GM12873 (cell line): ENCODE measurements at regions not wholly inside any gene's neighbourhood (a gene's known extent, or its start where the extent isn't known, plus 50 kb on each side); places are given as distances from the start of the nearest gene placed in this dataset.

ENCODE experiments used
- TF ChIP-seq, protein P1 (sequence below): IDR thresholded peaks from 2 replicates; pipeline ENCODE4 v1.5.1; 2012; ENCODE audit warnings: low read depth, mild to moderate bottlenecking, moderate library complexity, low read length, control low read depth; ENCODE audit not compliant: insufficient read depth; ENCODE audit errors: missing control alignments

DNA sequence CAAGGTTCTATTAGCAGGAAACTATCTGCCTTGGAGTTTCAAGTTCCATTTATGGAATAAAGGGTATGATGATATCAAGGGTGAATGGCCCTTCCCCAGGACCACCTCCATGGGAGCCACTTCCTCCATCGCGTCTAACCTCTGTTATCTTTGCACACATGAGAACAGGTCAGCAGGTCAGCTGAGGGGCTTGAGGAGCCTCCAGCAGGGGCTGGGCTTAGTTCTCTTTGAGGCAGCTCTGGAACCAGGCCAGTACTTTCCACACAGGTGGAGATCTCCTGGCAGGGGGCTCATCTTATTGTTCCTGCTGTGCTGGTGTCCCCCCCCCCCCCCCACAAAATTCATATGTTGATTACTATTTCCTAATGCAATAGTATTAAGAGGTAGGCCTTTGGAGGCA lies 472.2 kb upstream of the ZMIZ1 start:
- TF ChIP-seq, protein P1, sequence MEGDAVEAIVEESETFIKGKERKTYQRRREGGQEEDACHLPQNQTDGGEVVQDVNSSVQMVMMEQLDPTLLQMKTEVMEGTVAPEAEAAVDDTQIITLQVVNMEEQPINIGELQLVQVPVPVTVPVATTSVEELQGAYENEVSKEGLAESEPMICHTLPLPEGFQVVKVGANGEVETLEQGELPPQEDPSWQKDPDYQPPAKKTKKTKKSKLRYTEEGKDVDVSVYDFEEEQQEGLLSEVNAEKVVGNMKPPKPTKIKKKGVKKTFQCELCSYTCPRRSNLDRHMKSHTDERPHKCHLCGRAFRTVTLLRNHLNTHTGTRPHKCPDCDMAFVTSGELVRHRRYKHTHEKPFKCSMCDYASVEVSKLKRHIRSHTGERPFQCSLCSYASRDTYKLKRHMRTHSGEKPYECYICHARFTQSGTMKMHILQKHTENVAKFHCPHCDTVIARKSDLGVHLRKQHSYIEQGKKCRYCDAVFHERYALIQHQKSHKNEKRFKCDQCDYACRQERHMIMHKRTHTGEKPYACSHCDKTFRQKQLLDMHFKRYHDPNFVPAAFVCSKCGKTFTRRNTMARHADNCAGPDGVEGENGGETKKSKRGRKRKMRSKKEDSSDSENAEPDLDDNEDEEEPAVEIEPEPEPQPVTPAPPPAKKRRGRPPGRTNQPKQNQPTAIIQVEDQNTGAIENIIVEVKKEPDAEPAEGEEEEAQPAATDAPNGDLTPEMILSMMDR, result no peak

DNA sequence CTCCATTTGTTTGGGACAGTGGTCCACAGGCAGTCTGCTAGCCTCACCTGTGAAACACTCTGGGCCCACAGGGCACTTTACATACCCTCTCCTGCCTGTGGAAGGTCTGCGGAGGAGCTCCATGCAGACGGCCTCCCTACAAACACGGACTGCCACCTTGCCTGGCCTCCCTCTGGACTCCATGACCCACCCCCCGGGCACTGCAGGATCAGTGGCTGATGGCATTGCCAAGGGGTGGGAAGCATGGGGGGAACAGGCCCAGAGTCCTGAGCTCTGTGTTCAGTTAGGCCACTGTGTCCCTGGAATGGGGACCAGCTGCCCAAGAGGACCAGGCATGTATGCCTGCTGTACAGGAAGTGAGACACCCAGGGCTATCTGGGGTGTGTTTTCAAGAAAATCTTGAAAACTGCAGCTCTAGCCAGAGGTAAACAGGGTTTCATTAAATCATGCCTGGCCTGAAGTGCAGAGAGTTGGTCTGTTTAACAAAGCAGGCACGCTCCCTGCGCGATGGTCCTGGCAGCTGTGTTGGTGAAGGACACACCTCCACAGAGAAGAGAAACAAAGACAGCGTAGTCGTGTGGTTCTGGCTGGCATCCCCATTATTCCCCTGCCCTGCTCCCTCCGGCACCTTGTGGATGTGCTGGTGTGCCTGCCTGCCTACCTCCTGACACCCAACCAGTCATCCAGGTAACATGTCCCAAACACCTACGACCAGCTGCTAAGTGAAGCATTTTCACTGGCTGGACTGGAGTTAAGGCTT lies 470.8 kb upstream of the ZMIZ1 start:
- TF ChIP-seq, protein P1, result no peak

DNA sequence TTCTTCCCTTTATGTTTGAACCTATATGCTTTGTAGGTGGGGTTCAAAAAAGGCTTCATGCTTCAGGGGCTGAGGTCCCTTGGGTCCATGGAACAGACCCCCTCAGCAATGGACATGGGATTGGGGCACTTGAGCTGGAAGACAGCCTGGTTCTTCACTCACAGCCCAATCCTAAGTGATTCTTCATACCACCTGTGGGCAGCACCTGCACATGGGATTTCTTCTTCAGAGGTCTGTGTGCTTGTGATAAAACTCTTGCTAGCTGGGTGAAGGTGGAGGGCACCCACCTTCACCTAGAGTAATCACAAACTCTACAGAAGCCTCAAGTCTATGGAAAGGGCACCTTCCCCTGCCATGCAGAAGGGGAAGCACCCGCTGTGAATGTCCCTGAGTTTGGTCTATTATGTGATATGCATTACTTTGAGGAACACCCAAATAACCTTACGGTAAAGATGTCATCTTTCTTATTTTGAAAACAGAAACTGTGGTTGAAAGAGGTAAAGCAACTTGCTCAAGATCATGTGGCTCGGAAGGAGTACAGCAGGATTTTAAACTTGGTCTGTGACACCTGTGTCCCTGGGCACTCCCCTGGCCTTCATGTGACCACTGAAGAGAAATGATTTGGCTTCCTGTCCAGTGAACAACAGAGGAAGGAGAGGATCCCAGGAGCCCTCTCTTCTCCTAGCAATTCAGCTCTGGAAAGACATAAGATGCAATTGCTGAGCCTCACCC lies 469.5 kb upstream of the ZMIZ1 start:
- TF ChIP-seq, protein P1, result peak; percentile 16

DNA sequence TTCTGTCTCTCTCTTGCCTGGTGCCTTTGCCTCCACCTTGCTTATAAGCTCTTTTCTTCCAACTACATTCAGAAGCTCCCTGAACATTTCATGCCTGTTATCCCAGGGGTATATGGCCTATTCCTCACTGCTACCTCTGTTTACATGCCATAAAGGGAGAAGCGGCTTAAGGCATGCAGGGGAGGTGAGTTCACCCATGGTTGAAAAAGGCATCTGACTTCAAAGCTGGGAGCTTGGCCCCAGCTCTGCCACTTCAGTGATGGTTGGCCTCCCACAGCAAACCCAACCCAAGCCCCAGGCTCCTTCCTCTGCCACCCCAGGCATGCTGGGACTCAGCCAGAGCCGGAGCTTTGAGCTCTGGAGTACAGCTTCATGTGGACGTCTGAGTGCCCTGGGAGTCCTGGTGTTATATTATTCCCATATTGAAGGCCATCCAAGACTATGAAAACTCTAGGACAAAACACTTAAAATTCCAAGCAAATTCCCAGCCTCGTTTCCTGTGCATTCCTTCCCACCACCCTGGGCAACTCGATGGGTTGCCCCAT lies 468.6 kb upstream of the ZMIZ1 start:
- TF ChIP-seq, protein P1, result no peak

DNA sequence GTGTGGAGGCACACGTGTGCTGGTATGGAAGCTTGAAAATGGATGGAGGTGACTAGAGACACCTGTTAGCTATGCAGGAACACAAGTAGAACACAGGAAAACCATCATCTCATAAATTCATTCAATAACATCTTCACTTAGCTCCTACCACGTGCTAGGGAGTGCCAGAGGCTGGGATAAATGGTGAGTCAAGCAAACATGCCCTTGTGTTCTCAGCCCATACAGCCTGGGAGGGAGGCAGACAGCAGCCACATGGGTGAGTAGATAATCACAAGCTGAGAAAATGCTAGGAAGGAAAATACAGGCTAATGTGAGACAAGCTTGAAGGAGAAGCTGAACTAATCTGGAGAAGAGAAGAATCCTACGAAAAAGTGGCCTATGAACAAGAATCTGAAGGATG lies 468.0 kb upstream of the ZMIZ1 start:
- TF ChIP-seq, protein P1, result no peak

DNA sequence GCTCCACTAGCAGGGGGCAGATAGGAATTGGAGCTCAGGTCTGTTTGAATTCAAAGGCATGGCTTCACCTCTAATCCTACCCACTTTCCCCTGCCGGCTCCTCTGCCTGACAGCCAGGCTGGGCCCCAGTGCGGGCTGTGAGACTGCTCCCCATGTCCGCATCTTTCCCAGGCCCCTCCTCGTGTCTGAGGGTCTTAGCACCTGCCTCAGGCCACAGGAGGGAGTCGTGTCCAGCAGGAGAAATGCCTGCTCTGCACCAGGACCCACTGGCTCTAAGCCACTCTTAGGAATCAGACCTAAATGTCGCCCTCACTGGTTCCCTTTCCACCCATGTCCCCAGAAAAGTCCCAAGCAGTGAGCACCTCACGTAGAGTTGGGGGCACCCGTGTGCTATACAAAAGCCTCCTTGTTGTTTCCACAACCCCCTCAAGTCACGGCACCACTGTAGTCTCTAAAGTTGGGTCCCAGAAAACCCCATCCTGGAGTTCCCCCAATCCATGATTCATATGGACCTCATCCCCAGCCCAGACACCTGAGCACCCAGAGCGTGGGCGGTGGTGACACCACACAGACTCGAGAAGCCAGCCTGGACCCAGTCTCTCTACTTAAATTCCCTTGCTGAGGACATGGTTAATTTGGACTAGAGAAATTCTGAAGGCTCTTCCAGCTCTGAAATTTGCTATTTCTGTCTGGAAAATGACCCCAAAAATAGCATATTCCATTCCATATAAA lies 466.4 kb upstream of the ZMIZ1 start:
- TF ChIP-seq, protein P1, result no peak

DNA sequence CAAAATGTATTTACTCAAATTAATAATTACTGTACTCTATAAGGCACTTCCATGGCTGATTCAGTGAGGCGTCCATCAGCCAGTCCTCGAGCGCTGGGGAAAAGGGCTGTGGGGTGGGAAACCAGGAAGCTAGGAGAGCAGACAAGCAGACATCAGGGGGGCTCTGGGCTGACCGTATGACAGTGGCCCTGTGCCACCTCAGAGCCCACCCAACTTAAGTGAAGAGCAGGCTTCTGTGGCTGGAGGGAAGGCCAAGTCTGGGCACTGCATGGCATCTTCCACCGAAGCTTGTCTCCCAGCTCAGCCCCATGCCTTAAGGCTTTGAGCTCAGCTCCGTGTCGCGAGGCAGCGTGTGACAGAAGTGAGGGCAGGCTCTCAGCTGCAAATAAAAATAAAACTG lies 464.5 kb upstream of the ZMIZ1 start:
- TF ChIP-seq, protein P1, result no peak
